Gastrocnemius medialis (tissue), 4 donors: ENCODE measurements at regions not wholly inside any gene's neighbourhood (a gene's known extent, or its start where the extent isn't known, plus 50 kb on each side); places are given as distances from the start of the nearest gene placed in this dataset.

Source experiments
- ATAC-seq, 2 donors: fragments of 150-250 bp; one replicate each; pipeline ENCODE4 v1.9.1; 2016
- DNase-seq, 2 donors: peaks; one replicate each; pipeline ENCODE4 v3.0.0-alpha.2; 2019
- H3K27ac ChIP-seq, 4 donors: fragments of 200-600 bp; sonication (generic); 1 replicate in 1 of 4; 2 replicates in 3 of 4; pipeline ENCODE4 v1.5.1; 2016 to 2018; ENCODE audit warnings: mild to moderate bottlenecking in 2 of 4, moderate library complexity in 1 of 4
- H3K27me3 ChIP-seq, 3 donors: fragments of 200-600 bp; sonication (generic) in 2 of 3; 1 replicate in 1 of 3; 2 replicates in 2 of 3; pipeline versions ENCODE4 v1.5.1 to v1.6.0; 2016 to 2019; ENCODE audit warnings: mild to moderate bottlenecking in 1 of 3, moderate library complexity in 1 of 3
- H3K36me3 ChIP-seq, 2 donors: fragments of 200-600 bp; sonication (generic) in 1 of 2; one replicate each; pipeline ENCODE4 v1.5.1; 2017 to 2018
- H3K4me1 ChIP-seq, 2 donors: fragments of 200-600 bp; sonication (generic) in 1 of 2; one replicate each; pipeline ENCODE4 v1.5.1; 2016 to 2017; ENCODE audit warnings: mild to moderate bottlenecking in 2 of 2
- H3K4me3 ChIP-seq, 4 donors: fragments of 200-600 bp; sonication (generic) in 3 of 4; 1 replicate in 1 of 4; 2 replicates in 3 of 4; pipeline ENCODE4 v1.5.1; 2016 to 2019; ENCODE audit warnings: mild to moderate bottlenecking in 2 of 4
- H3K9me3 ChIP-seq, 3 donors: fragments of 200-600 bp; sonication (generic) in 2 of 3; 1 replicate in 1 of 3; 2 replicates in 2 of 3; pipeline ENCODE4 v1.5.1; 2016 to 2019
- POLR2A ChIP-seq, 2 donors: fragments of 450-650 bp; IDR thresholded peaks; one replicate each; pipeline ENCODE4 v1.6.1; 2017; ENCODE audit warnings: antibody characterized with exemption in 2 of 2, mild to moderate bottlenecking in 2 of 2, moderate library complexity in 2 of 2
- in situ Hi-C, 4 donors: fragments of 200-750 bp; cut with MboI; loops; one replicate each; pipeline versions ENCODE4 v1.15.0 to v1.8.0; 2017; ENCODE audit warnings: low sequenced_read_pairs in 4 of 4
- intact Hi-C: fragments of 100-400 bp; cut with DNase I; formaldehyde crosslinking; loops from one replicate; pipeline ENCODE4 v1.15.1; 2023; ENCODE audit warnings: low total_unique reads
- TF ChIP-seq, protein P1 (sequence below), 5 experiments: fragments of 450-650 bp in 3 of 5; fragments of 200-600 bp in 2 of 5; sonication (generic) in 2 of 5; IDR thresholded peaks in 4 of 5; conservative IDR thresholded peaks in 1 of 5; 1 replicate in 4 of 5; 2 replicates in 1 of 5; pipeline ENCODE4 v1.5.1; 2016 to 2019; ENCODE audit warnings: antibody characterized with exemption in 5 of 5, mild to moderate bottlenecking in 3 of 5, moderate library complexity in 3 of 5

DNA sequence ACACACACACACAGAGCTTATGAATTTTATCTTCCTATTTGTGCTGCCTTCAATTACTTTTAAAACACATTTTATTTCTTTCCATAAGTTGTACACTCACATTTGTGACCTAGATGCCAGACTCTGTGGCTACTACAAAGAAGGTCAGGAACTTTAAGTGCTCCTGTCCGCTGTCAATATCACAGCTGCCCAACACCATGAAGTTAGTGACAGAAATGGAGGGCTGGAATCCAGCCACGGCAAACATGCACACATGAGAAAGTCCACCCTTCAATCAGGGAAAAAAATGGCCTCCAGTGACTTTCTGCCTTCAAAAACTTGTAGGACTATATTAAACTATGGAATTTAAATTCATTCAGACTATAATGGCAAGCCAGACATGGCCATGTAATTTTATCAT lies 334.4 kb upstream of the FSTL5 start:
- intact Hi-C loops (loop anchor here (1.0 to 5.0 kb wide), 3 partner anchors 539 to 1049 kb away; partner anchors contain the start of gene NPY1R), in situ Hi-C loops (loop anchor here (10.0 to 25.0 kb wide), 4 partner anchors 539 to 1039 kb away; partner anchors contain the start of genes NPY1R (in 3 of the 4) and NPY5R (in 1 of the 4))
- H3K27me3 ChIP-seq = no peaks in the 10 kb centered on the region
- no peaks in the 10 kb centered on the region for H3K9me3 ChIP-seq
- peaks cover 0 to 7% of the 10 kb centered on the region in 2 donors for H3K4me1 ChIP-seq
- no peak for TF ChIP-seq POLR2A (IDR thresholded peaks at IDR 0.05)
- TF ChIP-seq, protein P1, sequence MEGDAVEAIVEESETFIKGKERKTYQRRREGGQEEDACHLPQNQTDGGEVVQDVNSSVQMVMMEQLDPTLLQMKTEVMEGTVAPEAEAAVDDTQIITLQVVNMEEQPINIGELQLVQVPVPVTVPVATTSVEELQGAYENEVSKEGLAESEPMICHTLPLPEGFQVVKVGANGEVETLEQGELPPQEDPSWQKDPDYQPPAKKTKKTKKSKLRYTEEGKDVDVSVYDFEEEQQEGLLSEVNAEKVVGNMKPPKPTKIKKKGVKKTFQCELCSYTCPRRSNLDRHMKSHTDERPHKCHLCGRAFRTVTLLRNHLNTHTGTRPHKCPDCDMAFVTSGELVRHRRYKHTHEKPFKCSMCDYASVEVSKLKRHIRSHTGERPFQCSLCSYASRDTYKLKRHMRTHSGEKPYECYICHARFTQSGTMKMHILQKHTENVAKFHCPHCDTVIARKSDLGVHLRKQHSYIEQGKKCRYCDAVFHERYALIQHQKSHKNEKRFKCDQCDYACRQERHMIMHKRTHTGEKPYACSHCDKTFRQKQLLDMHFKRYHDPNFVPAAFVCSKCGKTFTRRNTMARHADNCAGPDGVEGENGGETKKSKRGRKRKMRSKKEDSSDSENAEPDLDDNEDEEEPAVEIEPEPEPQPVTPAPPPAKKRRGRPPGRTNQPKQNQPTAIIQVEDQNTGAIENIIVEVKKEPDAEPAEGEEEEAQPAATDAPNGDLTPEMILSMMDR (IDR thresholded peaks at IDR 0.05 in 4 of 5, conservative IDR thresholded peaks at IDR 0.05 in 1 of 5) = no peak
- H3K36me3 ChIP-seq = peaks cover 0 to 2% of the 10 kb centered on the region in 2 donors
- ATAC-seq = no peak
- DNase-seq = no peak
- no peak overlapping the region for H3K27ac ChIP-seq
- H3K4me3 ChIP-seq = no peak overlapping the region

DNA sequence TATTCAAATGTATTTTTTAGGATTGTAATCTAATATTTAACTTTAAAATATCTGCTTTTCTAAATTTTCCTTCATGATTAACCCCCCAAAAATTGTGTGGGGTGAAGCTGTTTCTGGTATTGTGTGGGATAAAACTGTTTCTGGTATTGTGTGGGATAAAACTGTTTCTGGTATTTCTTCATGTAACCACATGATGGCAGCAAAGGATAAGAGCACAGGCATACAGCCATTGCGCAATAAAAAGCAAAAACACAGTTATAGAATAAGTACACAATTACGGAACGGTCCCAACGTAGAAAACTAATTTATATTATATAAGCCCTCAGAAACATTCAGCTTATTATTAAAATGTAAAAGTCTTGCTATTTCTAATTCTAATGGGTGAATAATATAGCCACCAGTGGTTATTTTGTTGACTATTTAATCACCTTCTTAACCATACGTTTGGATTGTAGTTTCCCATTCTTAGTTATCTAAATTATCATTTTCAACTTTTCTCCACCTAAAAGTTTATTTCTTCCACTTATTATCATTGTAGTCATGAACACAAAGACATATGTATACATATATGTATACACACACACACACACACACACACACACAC lies 333.9 kb upstream of the FSTL5 start:
- no peak for TF ChIP-seq POLR2A (IDR thresholded peaks at IDR 0.05)
- TF ChIP-seq, protein P1 (IDR thresholded peaks at IDR 0.05 in 4 of 5, conservative IDR thresholded peaks at IDR 0.05 in 1 of 5) = peak; percentile 73 to 91 (median 81)
- Histone ChIP-seq H3K36me3 (peaks cover 0 to 2% of the 10 kb centered on the region in 2 donors), H3K27me3 (no peaks in the 10 kb centered on the region), H3K4me1 (peaks cover 0 to 7% of the 10 kb centered on the region in 2 donors), H3K9me3 (no peaks in the 10 kb centered on the region), H3K27ac (no peak overlapping the region), H3K4me3 (peak overlapping the region in 2 of 4 donors; percentile 16 to 37)
- intact Hi-C loops = loop anchor here (1.0 to 5.0 kb wide), 3 partner anchors 540 to 1050 kb away; partner anchors contain the start of gene NPY1R
- in situ Hi-C loops = loop anchor here (10.0 to 25.0 kb wide), 4 partner anchors 540 to 1040 kb away; partner anchors contain the start of genes NPY1R (in 3 of the 4) and NPY5R (in 1 of the 4)
- ATAC-seq (peak; percentile 78 to 80), DNase-seq (no peak)

DNA sequence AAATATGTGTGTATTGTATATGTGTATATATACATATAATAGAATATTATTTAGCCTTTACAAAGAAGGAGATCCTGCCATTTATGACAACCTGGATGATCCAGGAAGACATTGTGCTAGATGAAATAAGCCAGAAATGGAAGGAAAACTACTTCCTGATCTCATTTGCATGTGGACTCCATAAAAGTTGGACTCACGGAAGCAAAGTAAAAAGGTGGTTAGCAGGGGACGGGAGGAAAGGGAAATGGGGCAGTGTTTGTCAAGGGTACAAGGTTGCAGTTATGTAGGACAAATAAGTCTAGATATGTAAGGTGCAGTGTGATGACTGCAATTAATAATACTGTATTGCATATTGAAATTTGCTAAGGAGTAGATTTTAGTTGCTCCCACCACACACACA lies 331.1 kb upstream of the FSTL5 start:
- TF ChIP-seq, protein P1 (IDR thresholded peaks at IDR 0.05 in 4 of 5, conservative IDR thresholded peaks at IDR 0.05 in 1 of 5) = no peak
- no peak for TF ChIP-seq POLR2A (IDR thresholded peaks at IDR 0.05)
- DNase-seq (no peak), ATAC-seq (no peak)
- intact Hi-C loops (loop anchor here (5.0 kb wide), 2 partner anchors 542 to 1052 kb away; no protein-coding TSS in a partner anchor), in situ Hi-C loops (loop anchor here (10.0 to 25.0 kb wide), 4 partner anchors 542 to 1042 kb away; partner anchors contain the start of genes NPY1R (in 3 of the 4) and NPY5R (in 1 of the 4))
- H3K36me3 ChIP-seq = peaks cover 0 to 2% of the 10 kb centered on the region in 2 donors
- peaks cover 0 to 7% of the 10 kb centered on the region in 2 donors for H3K4me1 ChIP-seq
- H3K9me3 ChIP-seq = no peaks in the 10 kb centered on the region
- no peak overlapping the region for H3K4me3 ChIP-seq
- no peak overlapping the region for H3K27ac ChIP-seq
- no peaks in the 10 kb centered on the region for H3K27me3 ChIP-seq

DNA sequence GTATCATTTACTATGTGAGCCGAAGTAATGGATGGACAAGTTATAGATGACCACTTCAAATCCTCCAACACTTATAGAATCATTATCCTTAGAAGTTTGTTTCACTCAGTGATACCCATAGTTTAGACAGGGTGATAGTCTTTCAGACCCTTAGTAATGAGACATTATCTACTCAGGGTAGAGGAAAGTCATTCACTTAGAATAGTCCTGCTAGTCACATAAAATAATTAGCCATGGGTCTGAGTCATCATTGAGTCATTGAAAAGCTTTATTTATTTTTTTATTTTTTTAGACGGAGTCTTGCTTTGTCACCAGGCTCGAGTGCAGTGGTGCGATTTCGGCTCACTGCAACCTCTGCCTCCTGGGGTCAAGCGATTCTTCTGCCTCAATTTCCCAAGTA lies 321.7 kb upstream of the FSTL5 start:
- DNase-seq = no peak
- Histone ChIP-seq H3K4me1 (no peaks in the 10 kb centered on the region), H3K9me3 (no peaks in the 10 kb centered on the region), H3K4me3 (no peak overlapping the region), H3K27ac (no peak overlapping the region), H3K36me3 (no peaks in the 10 kb centered on the region), H3K27me3 (no peaks in the 10 kb centered on the region)
- in situ Hi-C loops (loop anchor here in 3 of 4 donors (25.0 kb wide), 3 partner anchors 552 to 1052 kb away; partner anchors contain the start of genes NPY1R (in 1 of the 3) and NPY5R (in 1 of the 3)), intact Hi-C loops (no loop called here)
- no peak for TF ChIP-seq POLR2A (IDR thresholded peaks at IDR 0.05)
- TF ChIP-seq, protein P1 (IDR thresholded peaks at IDR 0.05 in 4 of 5, conservative IDR thresholded peaks at IDR 0.05 in 1 of 5) = no peak
- ATAC-seq = no peak
